ENCODE measurements at regions not wholly inside any gene's neighbourhood (a gene's known extent, or its start where the extent isn't known, plus 50 kb on each side); places are given as distances from the start of the nearest gene placed in this dataset.

DNA sequence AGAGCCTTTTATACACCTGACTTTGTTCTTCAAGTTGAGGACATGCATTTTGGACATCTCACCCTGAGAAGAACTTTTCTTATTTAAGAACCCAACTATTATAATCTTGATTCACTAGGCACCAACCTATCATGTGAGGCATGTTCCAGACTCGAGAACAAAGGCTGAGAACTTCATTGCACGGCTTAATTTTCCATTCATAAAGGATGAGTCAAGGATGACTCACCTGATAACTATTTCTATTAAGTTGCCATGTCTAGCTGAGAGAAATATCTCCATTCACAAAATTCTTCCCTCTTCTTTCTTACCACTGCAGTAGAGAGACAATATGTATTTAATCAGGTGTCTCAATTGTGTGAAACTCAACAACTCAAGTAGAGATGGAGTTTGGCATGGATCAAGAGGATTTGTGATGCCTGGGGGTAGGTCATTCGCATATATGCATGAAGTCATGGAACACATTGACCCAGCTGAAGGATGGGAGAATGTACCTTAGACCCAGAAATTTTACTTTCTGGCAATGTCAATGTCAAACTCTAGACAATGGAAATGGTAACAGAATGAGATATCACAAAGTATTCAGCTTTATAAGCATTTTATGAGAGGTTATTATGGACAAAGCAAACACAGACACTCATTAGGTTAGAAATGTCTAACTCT, 173.2 kb upstream of the PRNP start:
- H3K27me3 ChIP-seq (ENCODE audit: control insufficient read depth in 3 of 3, insufficient read depth in 3 of 3, low read length in 3 of 3) = no peaks in the 10 kb centered on the region
- H3K36me3 ChIP-seq (ENCODE audit: control insufficient read depth in 3 of 3, insufficient read depth in 3 of 3, low read length in 3 of 3) = no peaks in the 10 kb centered on the region
- H3K9ac ChIP-seq (ENCODE audit: low read depth in 1 of 3, low read length in 3 of 3) = no peak overlapping the region
- H3K4me3 ChIP-seq (ENCODE audit: low read length in 3 of 3) = no peak overlapping the region
- peaks cover 0 to 2% (median 0%) of the 10 kb centered on the region in 3 donors for H3K9me3 ChIP-seq (ENCODE audit: control insufficient read depth in 3 of 3, low read length in 3 of 3)
- H3K27ac ChIP-seq (ENCODE audit: low read depth, low read length) = no peak overlapping the region
- H3K4me1 ChIP-seq (ENCODE audit: control insufficient read depth in 3 of 3, insufficient read depth in 3 of 3, low read length in 3 of 3) = no peaks in the 10 kb centered on the region

DNA sequence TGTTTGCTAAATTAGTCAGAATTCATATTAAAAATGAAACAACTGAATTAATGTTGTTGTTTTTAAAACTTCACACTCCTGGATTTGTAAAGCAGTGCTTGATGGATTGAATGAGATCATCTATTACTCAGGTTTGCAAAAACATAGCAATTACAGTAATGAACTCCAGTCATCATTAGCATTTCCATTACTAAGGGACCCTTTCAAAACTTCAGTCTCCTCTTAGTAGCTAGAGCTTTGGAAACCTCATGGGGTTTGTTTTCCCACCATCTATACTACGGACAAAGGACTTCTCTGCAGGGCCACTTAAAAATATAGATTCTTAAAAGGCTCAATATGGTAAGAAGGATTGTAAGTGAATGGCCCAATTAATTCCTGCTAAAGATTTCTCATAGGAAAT, 174.5 kb upstream of the PRNP start:
- Histone ChIP-seq H3K36me3 (ENCODE audit: control insufficient read depth in 3 of 3, insufficient read depth in 3 of 3, low read length in 3 of 3) (no peaks in the 10 kb centered on the region), H3K27me3 (ENCODE audit: control insufficient read depth in 3 of 3, insufficient read depth in 3 of 3, low read length in 3 of 3) (no peaks in the 10 kb centered on the region), H3K4me1 (ENCODE audit: control insufficient read depth in 3 of 3, insufficient read depth in 3 of 3, low read length in 3 of 3) (no peaks in the 10 kb centered on the region), H3K9ac (ENCODE audit: low read depth in 1 of 3, low read length in 3 of 3) (no peak overlapping the region), H3K4me3 (ENCODE audit: low read length in 3 of 3) (no peak overlapping the region), H3K9me3 (ENCODE audit: control insufficient read depth in 3 of 3, low read length in 3 of 3) (peaks cover 0 to 2% (median 0%) of the 10 kb centered on the region in 3 donors), H3K27ac (ENCODE audit: low read depth, low read length) (no peak overlapping the region)

DNA sequence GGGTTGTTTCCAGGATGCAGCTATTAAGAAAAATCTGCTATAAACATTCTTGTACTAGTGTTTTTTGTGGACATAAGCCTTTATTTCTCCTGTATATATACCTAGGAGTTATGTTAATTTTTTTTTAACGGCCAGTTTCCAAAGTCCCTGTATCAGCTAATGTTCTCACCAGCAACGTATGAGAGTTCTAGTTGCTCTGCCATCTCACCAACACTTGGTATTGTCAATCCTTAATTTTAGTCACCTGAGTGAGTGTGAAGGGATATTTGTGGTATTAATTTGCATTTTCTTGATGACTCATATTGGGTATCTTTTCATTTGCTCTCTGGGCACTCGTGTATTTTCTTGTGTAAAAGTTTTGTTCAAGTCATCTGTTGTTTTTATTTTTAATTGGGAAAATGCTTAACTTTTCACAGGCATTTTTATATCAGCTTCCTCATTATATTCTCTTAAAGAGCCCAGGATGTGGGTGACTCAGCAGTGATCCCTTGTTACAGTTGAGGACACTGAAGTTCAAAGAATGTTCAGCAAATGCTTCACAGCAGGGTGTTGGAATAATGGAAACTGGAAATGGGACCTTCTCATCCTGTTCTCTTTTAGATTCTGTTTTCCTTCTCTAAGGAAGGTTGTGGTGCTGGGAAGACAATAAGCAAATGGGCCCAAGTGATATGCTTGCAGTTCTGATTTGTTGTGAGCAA, 176.3 kb upstream of the PRNP start:
- H3K4me1 ChIP-seq (ENCODE audit: control insufficient read depth in 3 of 3, insufficient read depth in 3 of 3, low read length in 3 of 3) = no peaks in the 10 kb centered on the region
- peaks cover 0 to 2% (median 0%) of the 10 kb centered on the region in 3 donors for H3K9me3 ChIP-seq (ENCODE audit: control insufficient read depth in 3 of 3, low read length in 3 of 3)
- no peaks in the 10 kb centered on the region for H3K36me3 ChIP-seq (ENCODE audit: control insufficient read depth in 3 of 3, insufficient read depth in 3 of 3, low read length in 3 of 3)
- no peaks in the 10 kb centered on the region for H3K27me3 ChIP-seq (ENCODE audit: control insufficient read depth in 3 of 3, insufficient read depth in 3 of 3, low read length in 3 of 3)
- no peak overlapping the region for H3K4me3 ChIP-seq (ENCODE audit: low read length in 3 of 3)
- no peak overlapping the region for H3K9ac ChIP-seq (ENCODE audit: low read depth in 1 of 3, low read length in 3 of 3)
- H3K27ac ChIP-seq (ENCODE audit: low read depth, low read length) = no peak overlapping the region

DNA sequence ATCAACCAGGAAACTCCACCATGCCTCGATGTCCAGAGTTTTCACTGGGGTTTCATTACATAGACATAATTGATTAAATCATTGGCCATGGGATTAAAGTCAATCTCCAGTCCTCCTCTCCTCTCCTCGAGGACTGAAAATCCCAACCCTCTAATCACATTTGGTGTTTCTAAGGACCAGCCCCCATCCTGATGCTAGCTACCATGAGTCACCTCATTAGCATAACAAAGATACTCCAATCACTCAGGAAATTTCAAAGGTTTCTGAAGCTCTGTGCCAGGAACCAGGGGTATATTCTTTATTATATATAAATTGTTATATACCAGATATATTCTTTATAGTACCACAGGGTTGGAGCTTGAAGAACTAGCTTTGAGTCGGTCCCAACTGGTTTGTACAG, 177.5 kb upstream of the PRNP start:
- Histone ChIP-seq H3K4me1 (ENCODE audit: control insufficient read depth in 3 of 3, insufficient read depth in 3 of 3, low read length in 3 of 3) (no peaks in the 10 kb centered on the region), H3K4me3 (ENCODE audit: low read length in 3 of 3) (no peak overlapping the region), H3K36me3 (ENCODE audit: control insufficient read depth in 3 of 3, insufficient read depth in 3 of 3, low read length in 3 of 3) (no peaks in the 10 kb centered on the region), H3K27ac (ENCODE audit: low read depth, low read length) (no peak overlapping the region), H3K9me3 (ENCODE audit: control insufficient read depth in 3 of 3, low read length in 3 of 3) (peaks cover 0 to 2% (median 0%) of the 10 kb centered on the region in 3 donors), H3K27me3 (ENCODE audit: control insufficient read depth in 3 of 3, insufficient read depth in 3 of 3, low read length in 3 of 3) (peaks cover 0 to 3% (median 0%) of the 10 kb centered on the region in 3 donors), H3K9ac (ENCODE audit: low read depth in 1 of 3, low read length in 3 of 3) (no peak overlapping the region)

DNA sequence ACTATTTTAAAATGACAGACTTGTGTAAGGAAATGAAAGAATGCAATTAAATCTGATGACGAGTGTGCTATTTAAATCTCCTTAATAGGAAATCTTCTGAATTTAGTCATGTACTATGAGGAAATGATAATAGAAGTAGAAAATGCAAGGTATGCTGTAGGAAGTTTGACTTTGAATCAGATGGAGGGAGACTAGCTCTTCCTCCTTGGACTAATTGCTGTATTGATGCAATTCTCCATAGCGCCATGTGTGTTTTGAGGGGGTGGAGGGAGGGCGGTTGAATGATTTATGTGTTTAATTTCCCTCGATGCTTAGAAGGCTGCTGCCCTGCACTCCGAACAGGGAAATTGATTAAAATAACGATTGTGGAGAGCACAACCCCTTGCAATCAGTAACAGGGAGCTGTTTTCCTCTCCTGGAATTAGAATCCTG, 179.0 kb upstream of the PRNP start:
- Histone ChIP-seq H3K4me3 (ENCODE audit: low read length in 3 of 3) (no peak overlapping the region), H3K36me3 (ENCODE audit: control insufficient read depth in 3 of 3, insufficient read depth in 3 of 3, low read length in 3 of 3) (no peaks in the 10 kb centered on the region), H3K4me1 (ENCODE audit: control insufficient read depth in 3 of 3, insufficient read depth in 3 of 3, low read length in 3 of 3) (no peaks in the 10 kb centered on the region), H3K9ac (ENCODE audit: low read depth in 1 of 3, low read length in 3 of 3) (no peak overlapping the region), H3K27ac (ENCODE audit: low read depth, low read length) (no peak overlapping the region), H3K27me3 (ENCODE audit: control insufficient read depth in 3 of 3, insufficient read depth in 3 of 3, low read length in 3 of 3) (peaks cover 0 to 3% (median 0%) of the 10 kb centered on the region in 3 donors), H3K9me3 (ENCODE audit: control insufficient read depth in 3 of 3, low read length in 3 of 3) (peaks cover 0 to 2% (median 0%) of the 10 kb centered on the region in 3 donors)

DNA sequence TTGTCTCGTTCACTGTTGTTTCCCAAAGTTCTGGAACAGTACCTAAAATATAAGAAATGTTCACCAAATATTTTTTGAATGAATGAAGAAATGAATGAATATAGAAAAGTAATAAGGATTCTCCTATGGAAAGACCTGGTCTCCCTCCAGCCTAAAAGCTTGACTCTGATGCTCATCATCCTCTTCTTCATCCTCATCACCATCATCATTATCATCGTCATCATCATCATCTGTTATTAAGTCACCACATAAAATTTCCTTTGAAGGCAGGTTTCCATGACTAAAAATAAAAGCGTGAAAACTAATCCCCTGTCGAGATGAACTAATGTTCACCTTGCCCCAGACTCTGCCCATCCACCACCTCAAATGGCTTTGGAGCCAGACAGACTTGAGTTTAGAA, 181.4 kb upstream of the PRNP start:
- Histone ChIP-seq H3K27ac (ENCODE audit: low read depth, low read length) (no peak overlapping the region), H3K4me3 (ENCODE audit: low read length in 3 of 3) (no peak overlapping the region), H3K4me1 (ENCODE audit: control insufficient read depth in 3 of 3, insufficient read depth in 3 of 3, low read length in 3 of 3) (no peaks in the 10 kb centered on the region), H3K9me3 (ENCODE audit: control insufficient read depth in 3 of 3, low read length in 3 of 3) (peaks cover 0 to 2% (median under 1%) of the 10 kb centered on the region in 3 donors), H3K36me3 (ENCODE audit: control insufficient read depth in 3 of 3, insufficient read depth in 3 of 3, low read length in 3 of 3) (no peaks in the 10 kb centered on the region), H3K9ac (ENCODE audit: low read depth in 1 of 3, low read length in 3 of 3) (no peak overlapping the region), H3K27me3 (ENCODE audit: control insufficient read depth in 3 of 3, insufficient read depth in 3 of 3, low read length in 3 of 3) (peaks cover 0 to 3% (median 0%) of the 10 kb centered on the region in 3 donors)

DNA sequence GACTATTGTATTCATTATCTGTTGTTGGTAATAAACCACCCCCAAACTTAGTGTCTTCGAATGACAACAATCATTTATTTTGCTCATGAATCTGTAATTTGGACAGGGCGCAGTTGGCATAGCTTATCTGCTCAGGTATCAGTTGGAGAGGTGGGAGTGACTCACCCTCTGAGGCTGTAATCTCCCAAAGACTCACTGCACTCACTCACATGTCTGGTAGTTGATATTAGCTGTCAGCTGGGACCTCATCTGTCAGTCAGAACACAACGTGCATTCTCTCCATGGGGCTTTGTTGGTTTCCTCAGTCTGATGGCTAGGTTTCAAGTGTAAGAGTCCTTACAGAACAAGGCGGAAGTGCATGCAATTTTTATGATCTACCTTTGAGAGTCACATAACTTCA, 183.5 kb upstream of the PRNP start:
- peaks cover 0 to 2% (median 0%) of the 10 kb centered on the region in 3 donors for H3K9me3 ChIP-seq (ENCODE audit: control insufficient read depth in 3 of 3, low read length in 3 of 3)
- H3K27ac ChIP-seq (ENCODE audit: low read depth, low read length) = no peak overlapping the region
- no peak overlapping the region for H3K9ac ChIP-seq (ENCODE audit: low read depth in 1 of 3, low read length in 3 of 3)
- no peaks in the 10 kb centered on the region for H3K36me3 ChIP-seq (ENCODE audit: control insufficient read depth in 3 of 3, insufficient read depth in 3 of 3, low read length in 3 of 3)
- no peak overlapping the region for H3K4me3 ChIP-seq (ENCODE audit: low read length in 3 of 3)
- no peaks in the 10 kb centered on the region for H3K4me1 ChIP-seq (ENCODE audit: control insufficient read depth in 3 of 3, insufficient read depth in 3 of 3, low read length in 3 of 3)
- H3K27me3 ChIP-seq (ENCODE audit: control insufficient read depth in 3 of 3, insufficient read depth in 3 of 3, low read length in 3 of 3) = peaks cover 0 to 3% (median 0%) of the 10 kb centered on the region in 3 donors

DNA sequence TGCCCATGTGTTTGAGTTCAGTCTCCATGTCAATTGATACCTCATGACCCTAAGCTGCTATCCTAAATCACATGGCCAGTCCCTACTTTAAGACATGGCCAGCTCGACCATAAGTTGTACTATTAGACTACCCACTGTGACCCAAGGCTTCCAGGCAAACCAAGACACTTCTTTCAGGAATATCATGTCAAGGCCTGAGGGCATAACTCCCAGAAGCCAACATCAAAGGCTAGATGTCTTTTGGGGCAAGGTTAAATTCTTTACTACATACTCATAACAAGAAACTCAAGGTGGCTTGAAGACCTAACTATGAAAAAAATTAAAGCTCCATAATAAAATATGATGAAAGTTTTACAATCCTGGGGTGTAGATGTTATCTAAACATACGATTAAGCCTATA, 192.9 kb upstream of the PRNP start:
- no peak overlapping the region for H3K9ac ChIP-seq (ENCODE audit: low read depth in 1 of 3, low read length in 3 of 3)
- no peaks in the 10 kb centered on the region for H3K9me3 ChIP-seq (ENCODE audit: control insufficient read depth in 3 of 3, low read length in 3 of 3)
- no peaks in the 10 kb centered on the region for H3K4me1 ChIP-seq (ENCODE audit: control insufficient read depth in 3 of 3, insufficient read depth in 3 of 3, low read length in 3 of 3)
- no peak overlapping the region for H3K4me3 ChIP-seq (ENCODE audit: low read length in 3 of 3)
- H3K27me3 ChIP-seq (ENCODE audit: control insufficient read depth in 3 of 3, insufficient read depth in 3 of 3, low read length in 3 of 3) = no peaks in the 10 kb centered on the region
- no peak overlapping the region for H3K27ac ChIP-seq (ENCODE audit: low read depth, low read length)
- no peaks in the 10 kb centered on the region for H3K36me3 ChIP-seq (ENCODE audit: control insufficient read depth in 3 of 3, insufficient read depth in 3 of 3, low read length in 3 of 3)

DNA sequence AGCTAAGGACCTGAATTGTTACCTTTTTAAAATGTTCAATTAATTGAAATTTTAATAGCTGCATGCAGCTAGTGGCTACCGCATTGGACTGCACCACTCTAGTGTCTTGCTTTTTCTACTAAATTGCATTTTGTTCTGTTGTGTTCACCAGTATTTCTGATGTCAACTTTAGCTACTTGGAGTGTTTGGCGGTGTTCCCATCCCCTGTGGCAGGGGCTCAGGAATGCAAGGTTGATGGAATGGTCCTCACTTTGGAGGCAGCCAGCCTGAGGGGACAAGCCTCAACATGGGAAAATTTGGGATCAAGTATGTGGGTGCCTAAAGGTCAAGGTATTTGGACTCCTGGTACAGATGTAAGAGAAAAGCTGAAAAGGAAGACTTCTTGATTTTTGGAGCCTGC, 194.6 kb upstream of the PRNP start:
- Histone ChIP-seq H3K9me3 (ENCODE audit: control insufficient read depth in 3 of 3, low read length in 3 of 3) (no peaks in the 10 kb centered on the region), H3K4me3 (ENCODE audit: low read length in 3 of 3) (no peak overlapping the region), H3K27me3 (ENCODE audit: control insufficient read depth in 3 of 3, insufficient read depth in 3 of 3, low read length in 3 of 3) (no peaks in the 10 kb centered on the region), H3K9ac (ENCODE audit: low read depth in 1 of 3, low read length in 3 of 3) (no peak overlapping the region), H3K4me1 (ENCODE audit: control insufficient read depth in 3 of 3, insufficient read depth in 3 of 3, low read length in 3 of 3) (no peaks in the 10 kb centered on the region), H3K36me3 (ENCODE audit: control insufficient read depth in 3 of 3, insufficient read depth in 3 of 3, low read length in 3 of 3) (no peaks in the 10 kb centered on the region), H3K27ac (ENCODE audit: low read depth, low read length) (no peak overlapping the region)

DNA sequence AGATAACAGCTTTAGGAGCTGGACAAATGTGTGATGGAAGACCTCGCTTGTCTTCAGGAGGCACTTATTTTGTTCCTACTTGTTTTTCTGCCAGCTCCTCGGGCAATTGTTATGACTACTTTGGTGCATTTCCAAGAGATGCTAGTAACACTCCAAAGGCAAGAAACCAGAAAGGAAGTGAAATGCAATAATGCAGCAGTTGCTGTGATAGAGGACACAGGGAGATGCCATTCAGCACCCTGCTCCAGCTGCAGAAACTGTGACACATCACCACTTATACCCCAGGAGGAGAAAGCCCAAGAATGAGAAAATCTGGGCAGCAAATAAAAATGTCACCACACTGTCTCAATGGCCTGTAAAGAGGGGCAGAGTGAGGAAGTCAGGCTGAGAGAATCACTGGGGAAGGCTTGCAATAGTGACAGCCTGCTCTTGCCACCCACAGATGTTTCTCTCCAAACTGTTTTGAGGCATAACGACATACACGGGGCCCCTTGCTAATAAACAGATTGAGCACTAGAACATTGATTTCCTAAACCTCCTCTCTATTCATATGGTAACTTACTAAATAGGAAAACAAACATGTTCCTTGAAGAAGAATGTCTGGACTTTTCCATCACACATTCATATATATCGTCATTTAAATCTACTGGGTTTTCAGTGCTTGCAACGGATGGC, 195.5 kb upstream of the PRNP start:
- no peaks in the 10 kb centered on the region for H3K27me3 ChIP-seq (ENCODE audit: control insufficient read depth in 3 of 3, insufficient read depth in 3 of 3, low read length in 3 of 3)
- H3K36me3 ChIP-seq (ENCODE audit: control insufficient read depth in 3 of 3, insufficient read depth in 3 of 3, low read length in 3 of 3) = no peaks in the 10 kb centered on the region
- H3K27ac ChIP-seq (ENCODE audit: low read depth, low read length) = no peak overlapping the region
- no peaks in the 10 kb centered on the region for H3K4me1 ChIP-seq (ENCODE audit: control insufficient read depth in 3 of 3, insufficient read depth in 3 of 3, low read length in 3 of 3)
- H3K9me3 ChIP-seq (ENCODE audit: control insufficient read depth in 3 of 3, low read length in 3 of 3) = no peaks in the 10 kb centered on the region
- H3K9ac ChIP-seq (ENCODE audit: low read depth in 1 of 3, low read length in 3 of 3) = no peak overlapping the region
- H3K4me3 ChIP-seq (ENCODE audit: low read length in 3 of 3) = no peak overlapping the region
